Loucy (cell line): ENCODE measurements at regions not wholly inside any gene's neighbourhood (a gene's known extent, or its start where the extent isn't known, plus 50 kb on each side); places are given as distances from the start of the nearest gene placed in this dataset.

Experiments used
- CTCF ChIP-seq: fragments of 200-600 bp; sonication (generic); conservative IDR thresholded peaks from 2 replicates; pipeline ENCODE4 v1.5.1; 2014; ENCODE audit warnings: mild to moderate bottlenecking, antibody characterized with exemption, low read length
- EZH2phosphoT487 ChIP-seq: fragments of 200-600 bp; IDR thresholded peaks from 2 replicates; pipeline ENCODE4 v1.6.1; 2018; ENCODE audit warnings: antibody characterized with exemption, mild to moderate bottlenecking, moderate library complexity, borderline replicate concordance

DNA sequence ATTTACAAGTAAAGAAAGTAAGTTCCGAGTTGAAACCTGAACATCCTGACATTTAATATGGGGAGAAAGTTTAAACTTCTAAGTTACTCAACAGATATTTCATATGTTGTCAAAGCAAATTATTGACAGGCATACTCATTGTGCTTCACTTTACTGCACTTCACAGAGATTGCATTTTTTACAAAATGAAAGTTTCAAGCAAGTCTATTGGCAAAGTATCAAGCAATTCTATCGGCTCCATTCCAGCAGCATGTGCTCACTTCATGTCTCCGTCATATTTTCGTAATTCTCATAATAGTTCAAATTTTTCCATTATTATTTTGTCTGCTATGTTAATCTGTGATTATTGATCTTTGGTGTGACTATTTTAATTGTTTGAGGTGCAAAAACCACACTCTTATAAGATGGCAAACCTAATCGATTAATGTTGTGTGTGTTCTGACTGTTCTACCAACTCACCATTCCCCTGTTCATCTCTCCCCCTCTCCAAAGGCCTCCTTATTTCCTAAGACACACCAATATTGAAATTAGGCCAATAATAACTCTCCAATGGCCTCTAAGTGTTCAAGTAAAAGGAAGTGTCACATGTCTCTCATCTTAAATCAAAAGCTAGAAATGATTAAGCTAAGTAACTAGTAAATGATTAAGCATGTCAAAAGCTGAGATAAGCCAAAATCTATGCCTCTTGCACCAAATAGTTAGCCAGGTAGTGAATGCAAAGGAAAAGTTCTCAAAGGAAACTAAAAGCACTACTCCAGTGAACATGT is 68.2 kb upstream of the BCL9 start:
- TF ChIP-seq CTCF (no peak), EZH2phosphoT487 (no peak)
